Right lobe of liver (tissue), 4 donors: ENCODE measurements at regions not wholly inside any gene's neighbourhood (a gene's known extent, or its start where the extent isn't known, plus 50 kb on each side); places are given as distances from the start of the nearest gene placed in this dataset.

ENCODE experiments used
- POLR2A ChIP-seq: fragments of 450-650 bp; IDR thresholded peaks from one replicate; pipeline ENCODE4 v1.6.1; 2017; ENCODE audit warnings: antibody characterized with exemption, mild to moderate bottlenecking
- TF ChIP-seq, protein P1 (sequence below), 4 donors: fragments of 200-600 bp in 3 of 4; fragments of 450-650 bp in 1 of 4; IDR thresholded peaks; one replicate each; pipeline versions ENCODE4 v1.5.1 to v1.8.0; 2016 to 2022; ENCODE audit warnings: antibody characterized with exemption in 4 of 4, mild to moderate bottlenecking in 2 of 4
- donor health status: DM: no; HTN: no; CAD: no.
- donor health status: DM: no; HTN: no; CAD: no.
- donor health status: DM: no; HTN: yes; CAD: no.

- no peak for TF ChIP-seq POLR2A
- TF ChIP-seq, protein P1, sequence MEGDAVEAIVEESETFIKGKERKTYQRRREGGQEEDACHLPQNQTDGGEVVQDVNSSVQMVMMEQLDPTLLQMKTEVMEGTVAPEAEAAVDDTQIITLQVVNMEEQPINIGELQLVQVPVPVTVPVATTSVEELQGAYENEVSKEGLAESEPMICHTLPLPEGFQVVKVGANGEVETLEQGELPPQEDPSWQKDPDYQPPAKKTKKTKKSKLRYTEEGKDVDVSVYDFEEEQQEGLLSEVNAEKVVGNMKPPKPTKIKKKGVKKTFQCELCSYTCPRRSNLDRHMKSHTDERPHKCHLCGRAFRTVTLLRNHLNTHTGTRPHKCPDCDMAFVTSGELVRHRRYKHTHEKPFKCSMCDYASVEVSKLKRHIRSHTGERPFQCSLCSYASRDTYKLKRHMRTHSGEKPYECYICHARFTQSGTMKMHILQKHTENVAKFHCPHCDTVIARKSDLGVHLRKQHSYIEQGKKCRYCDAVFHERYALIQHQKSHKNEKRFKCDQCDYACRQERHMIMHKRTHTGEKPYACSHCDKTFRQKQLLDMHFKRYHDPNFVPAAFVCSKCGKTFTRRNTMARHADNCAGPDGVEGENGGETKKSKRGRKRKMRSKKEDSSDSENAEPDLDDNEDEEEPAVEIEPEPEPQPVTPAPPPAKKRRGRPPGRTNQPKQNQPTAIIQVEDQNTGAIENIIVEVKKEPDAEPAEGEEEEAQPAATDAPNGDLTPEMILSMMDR (IDR thresholded peaks at IDR 0.05): no peak
Measured at GRCh38 chr1:102733491-102734236, 374.7 kb downstream of the COL11A1 start.
